ENCODE measurements at regions not wholly inside any gene's neighbourhood (a gene's known extent, or its start where the extent isn't known, plus 50 kb on each side); places are given as distances from the start of the nearest gene placed in this dataset.

- no peak overlapping the region for H3K9ac ChIP-seq (ENCODE audit: low read depth in 1 of 2, low read length in 2 of 2)
- H3K27me3 ChIP-seq (ENCODE audit: control insufficient read depth in 4 of 4, insufficient read depth in 4 of 4, low read length in 3 of 4), result peaks cover 0 to 10% (median 0%) of the 10 kb centered on the region in 4 donors
- H3K4me1 ChIP-seq (ENCODE audit: control insufficient read depth in 4 of 4, insufficient read depth in 4 of 4, low read length in 3 of 4), result no peaks in the 10 kb centered on the region
- DNase-seq (ENCODE audit: low spot score), result no peak
- TF ChIP-seq TAF1 (conservative IDR thresholded peaks at IDR 0.05) (no peak), EGR1 (IDR thresholded peaks at IDR 0.05; ENCODE audit: low read depth in 2 of 2) (no peak), SP1 (IDR thresholded peaks at IDR 0.05) (no peak), MAX (IDR thresholded peaks at IDR 0.05) (no peak)
- WGBS, result 93% methylated on average over 2 of the region's 2 CpGs
- H3K36me3 ChIP-seq (ENCODE audit: control insufficient read depth in 4 of 4, insufficient read depth in 3 of 4, low read depth in 1 of 4, low read length in 3 of 4), result no peaks in the 10 kb centered on the region
- no peak overlapping the region for H3K4me3 ChIP-seq (ENCODE audit: low read depth in 1 of 3, low read length in 3 of 3)
- no peaks in the 10 kb centered on the region for H3K9me3 ChIP-seq (ENCODE audit: control insufficient read depth in 4 of 4, low read length in 3 of 4)
- no peak overlapping the region for H3K27ac ChIP-seq (ENCODE audit: low read depth in 1 of 2, low read length in 2 of 2)
These were observed 93.9 kb upstream of the TMEM106B start for GRCh38 chr7:12117170-12117569.

GRCh38 chr7:12119620-12120303 lies 91.3 kb upstream of the TMEM106B start:
- WGBS, result 74% methylated on average over 4 of the region's 4 CpGs

More at GRCh38 chr7:12119620-12120303, 91.3 kb upstream of the TMEM106B start:
- no peak for DNase-seq (ENCODE audit: low spot score)
- Histone ChIP-seq H3K27me3 (ENCODE audit: control insufficient read depth in 4 of 4, insufficient read depth in 4 of 4, low read length in 3 of 4) (peaks cover 0 to 7% (median 0%) of the 10 kb centered on the region in 4 donors), H3K4me3 (ENCODE audit: low read depth in 1 of 3, low read length in 3 of 3) (no peak overlapping the region), H3K9ac (ENCODE audit: low read depth in 1 of 2, low read length in 2 of 2) (no peak overlapping the region), H3K4me1 (ENCODE audit: control insufficient read depth in 4 of 4, insufficient read depth in 4 of 4, low read length in 3 of 4) (no peaks in the 10 kb centered on the region), H3K27ac (ENCODE audit: low read depth in 1 of 2, low read length in 2 of 2) (no peak overlapping the region), H3K9me3 (ENCODE audit: control insufficient read depth in 4 of 4, low read length in 3 of 4) (no peaks in the 10 kb centered on the region), H3K36me3 (ENCODE audit: control insufficient read depth in 4 of 4, insufficient read depth in 3 of 4, low read depth in 1 of 4, low read length in 3 of 4) (no peaks in the 10 kb centered on the region)
- no peak for TF ChIP-seq REST (IDR thresholded peaks at IDR 0.05)
- no peak for TF ChIP-seq NR2F2 (IDR thresholded peaks at IDR 0.05)
- no peak for TF ChIP-seq FOXA1 (IDR thresholded peaks at IDR 0.05)
- TF ChIP-seq FOXA2 (IDR thresholded peaks at IDR 0.05), result no peak
- no peak for TF ChIP-seq MAX (IDR thresholded peaks at IDR 0.05)
- no peak for TF ChIP-seq CTCF (IDR thresholded peaks at IDR 0.05; ENCODE audit: low read depth, low read length, missing input control)
- TF ChIP-seq GABPA (IDR thresholded peaks at IDR 0.05 in 1 of 2, conservative IDR thresholded peaks at IDR 0.05 in 1 of 2), result no peak
- TF ChIP-seq TAF1 (conservative IDR thresholded peaks at IDR 0.05), result no peak

Data from liver (tissue), 8 donors.